DMS 273 (cell line): ENCODE measurements at regions not wholly inside any gene's neighbourhood (a gene's known extent, or its start where the extent isn't known, plus 50 kb on each side); places are given as distances from the start of the nearest gene placed in this dataset.
"Not testable (repeated sequence)": the region's sequence is repeated elsewhere in the genome, so short reads cannot be mapped to it uniquely, and the experiment has no call there.

ENCODE experiments used
- DNase-seq: peaks from one replicate; lab custom pipeline; 2025; ENCODE audit not compliant: unreplicated experiment; lab: John Stamatoyannopoulos, UW

DNA sequence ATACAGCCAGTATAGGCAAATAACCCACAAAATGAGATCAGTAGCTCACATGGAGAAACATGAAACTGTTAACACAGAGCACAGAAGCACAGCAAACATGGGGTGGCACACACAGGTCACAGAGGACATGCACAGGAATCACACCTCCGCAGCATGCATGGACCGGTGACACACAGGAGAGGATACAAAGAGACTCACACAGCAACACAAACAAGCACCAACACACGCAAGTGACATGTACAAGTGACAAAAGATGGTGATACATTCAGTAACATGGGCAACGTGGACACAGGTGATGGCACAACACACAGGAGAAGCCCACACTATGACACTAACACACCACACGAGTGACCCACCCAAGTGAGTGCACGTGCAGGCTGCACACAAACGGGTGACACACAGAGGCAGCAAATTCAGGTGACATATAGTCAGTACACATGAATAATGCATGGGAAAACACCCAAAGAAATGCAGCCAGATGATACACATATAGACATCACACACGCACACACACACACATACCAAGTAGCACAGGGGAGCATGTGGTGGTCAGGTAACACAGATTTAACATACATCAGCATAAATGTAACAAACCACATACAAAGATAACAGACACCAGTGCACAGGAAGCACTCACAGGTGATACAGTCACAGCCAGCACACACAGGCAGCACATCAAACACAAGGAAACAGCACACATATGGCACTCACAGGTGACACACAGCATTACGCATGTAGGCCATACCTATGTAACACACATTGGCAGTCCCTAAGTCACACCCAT, 216.0 kb upstream of the SFSWAP start:
- no peak for DNase-seq

DNA sequence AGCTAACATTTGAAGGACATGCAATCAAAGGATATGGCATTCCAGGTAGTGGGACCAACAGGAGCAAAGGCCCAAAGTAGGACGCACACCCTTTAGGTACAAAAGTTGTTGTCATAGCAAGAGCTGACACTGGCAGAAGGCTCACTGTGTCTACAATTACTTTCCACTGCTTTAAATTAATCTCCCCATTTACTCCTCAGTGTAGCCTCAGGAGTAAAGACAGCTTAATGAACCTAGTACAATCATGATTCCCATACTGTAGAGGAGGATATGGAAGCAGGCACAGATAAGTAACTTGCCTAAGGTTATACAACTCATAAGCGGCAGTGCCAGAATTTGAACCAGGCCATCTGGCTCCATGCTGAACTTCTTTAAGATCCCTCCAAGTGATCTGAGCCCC, 212.9 kb upstream of the SFSWAP start:
- no peak for DNase-seq

DNA sequence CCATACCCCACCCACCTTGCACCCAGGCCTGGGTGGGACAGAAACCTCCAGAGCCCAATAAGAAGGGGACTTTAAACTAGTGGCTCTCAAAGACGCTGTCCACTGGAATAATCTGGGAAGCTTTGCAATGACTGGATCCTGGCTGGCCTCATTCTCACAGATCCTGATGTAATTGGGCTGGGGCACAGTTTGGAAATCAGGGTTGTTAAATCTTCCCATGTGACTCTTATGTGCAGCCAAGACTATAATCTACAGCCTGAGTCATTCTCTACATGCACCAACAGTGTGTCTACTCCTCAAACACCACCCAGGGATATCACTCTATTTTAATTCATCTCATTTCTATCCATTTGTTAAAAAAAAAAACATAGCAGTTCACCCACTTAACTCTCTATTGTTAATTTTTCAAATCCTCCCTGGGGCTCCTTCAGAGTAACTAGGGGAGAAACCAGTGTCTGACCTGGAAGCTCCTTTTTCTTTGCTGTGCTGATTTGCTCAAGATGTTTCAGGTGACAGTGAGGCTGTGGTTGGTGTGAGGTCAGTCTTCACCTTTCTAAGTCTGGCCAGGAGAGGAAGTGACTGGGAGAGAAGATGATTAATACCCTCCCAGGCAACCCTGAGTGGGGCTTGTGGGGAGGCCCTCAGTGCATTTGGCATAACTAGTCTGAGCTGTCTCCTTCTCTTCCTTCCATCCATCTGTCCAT, 211.6 kb upstream of the SFSWAP start:
- no peak for DNase-seq

DNA sequence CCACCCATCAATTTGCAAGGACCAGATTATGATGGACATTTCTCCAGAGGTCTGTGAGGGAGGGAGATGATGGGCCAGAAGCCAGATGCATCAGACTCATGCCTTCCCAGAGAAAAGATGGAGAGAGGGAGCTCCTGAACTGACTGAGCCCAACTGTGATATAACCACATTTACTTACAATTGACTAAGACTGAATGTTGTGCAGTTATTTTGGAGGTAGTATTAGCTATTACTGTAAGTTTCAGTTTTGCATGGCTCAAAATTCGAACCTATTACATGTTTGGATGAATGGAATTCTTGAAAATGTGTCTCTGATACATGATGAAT, 211.1 kb upstream of the SFSWAP start:
- DNase-seq = no peak

DNA sequence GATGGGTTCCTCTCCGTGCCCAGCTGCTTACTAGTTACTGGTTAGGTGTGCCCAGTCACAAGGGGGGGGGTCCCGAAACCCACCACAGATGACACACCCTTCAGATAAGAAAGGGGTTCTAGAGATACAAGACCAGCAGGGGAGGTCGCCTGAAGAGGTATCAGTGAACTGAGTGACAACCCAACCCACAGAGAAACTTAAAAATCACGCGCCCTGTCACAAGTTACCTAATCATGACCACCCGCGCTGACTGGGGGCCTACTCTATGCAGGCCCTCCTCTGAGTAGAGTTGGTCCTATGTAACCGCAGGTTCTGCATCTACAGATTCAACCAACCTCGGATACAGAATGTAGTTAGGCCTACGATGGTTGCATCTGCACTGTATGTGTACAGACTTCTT, 210.3 kb upstream of the SFSWAP start:
- DNase-seq = no peak

DNA sequence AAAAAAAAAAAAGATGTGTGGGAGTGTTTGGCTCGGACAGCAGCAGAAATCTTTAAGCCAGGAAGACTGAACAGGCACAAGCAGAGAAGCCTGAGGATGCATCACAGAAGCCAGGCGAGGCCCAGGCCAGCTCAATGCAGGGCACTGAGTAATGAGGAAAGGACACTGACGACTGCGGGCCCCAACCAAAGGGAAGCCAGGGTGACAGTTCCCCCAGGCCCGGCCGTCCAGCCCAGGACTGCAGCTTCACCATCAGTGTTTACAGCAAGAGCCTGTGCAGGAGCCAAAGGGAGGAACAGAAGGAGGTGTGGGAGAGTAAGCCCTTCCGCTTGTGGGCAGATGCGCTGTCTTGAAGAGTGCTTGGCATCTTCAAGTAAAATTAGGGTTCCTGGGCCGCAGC, 205.3 kb upstream of the SFSWAP start:
- DNase-seq = no peak

DNA sequence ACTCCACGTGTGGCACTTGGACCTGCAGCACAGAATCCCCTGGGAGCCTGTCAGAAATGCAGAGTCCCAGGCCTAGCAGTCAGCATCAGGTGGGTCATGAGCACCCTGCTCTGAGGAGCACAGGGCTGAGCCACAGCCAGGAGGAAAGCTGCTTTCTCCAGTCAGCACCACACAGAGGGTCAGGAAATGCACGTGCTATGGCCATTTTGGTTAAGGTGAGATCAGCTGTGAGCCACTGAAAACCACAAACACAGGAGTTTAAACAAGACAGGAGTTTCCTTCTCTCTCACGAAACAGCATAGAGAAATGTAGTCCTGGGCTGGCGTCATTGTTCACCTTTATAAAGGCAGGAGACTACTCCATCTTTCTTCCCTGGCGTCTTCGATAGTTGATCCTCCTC, 204.5 kb upstream of the SFSWAP start:
- DNase-seq = no peak

DNA sequence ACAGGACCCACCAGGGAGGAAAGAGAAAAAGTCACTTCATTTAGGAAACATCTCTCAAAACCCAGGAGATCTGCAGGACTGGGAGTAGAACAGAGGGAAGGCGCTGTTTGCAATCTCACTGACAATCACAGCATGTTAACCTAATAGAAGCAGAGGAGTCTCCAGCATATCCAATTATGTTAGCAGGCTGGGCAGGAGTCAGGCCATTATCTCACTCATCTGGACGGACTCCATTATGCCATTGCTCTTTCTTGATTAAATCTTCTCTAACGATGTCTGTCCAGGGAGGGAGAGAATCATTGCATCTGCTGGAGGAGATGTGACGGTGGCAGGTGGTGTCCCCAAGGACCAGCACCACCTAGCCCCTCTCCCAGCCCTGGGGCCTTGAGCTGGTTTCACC, 203.8 kb upstream of the SFSWAP start:
- DNase-seq = no peak

DNA sequence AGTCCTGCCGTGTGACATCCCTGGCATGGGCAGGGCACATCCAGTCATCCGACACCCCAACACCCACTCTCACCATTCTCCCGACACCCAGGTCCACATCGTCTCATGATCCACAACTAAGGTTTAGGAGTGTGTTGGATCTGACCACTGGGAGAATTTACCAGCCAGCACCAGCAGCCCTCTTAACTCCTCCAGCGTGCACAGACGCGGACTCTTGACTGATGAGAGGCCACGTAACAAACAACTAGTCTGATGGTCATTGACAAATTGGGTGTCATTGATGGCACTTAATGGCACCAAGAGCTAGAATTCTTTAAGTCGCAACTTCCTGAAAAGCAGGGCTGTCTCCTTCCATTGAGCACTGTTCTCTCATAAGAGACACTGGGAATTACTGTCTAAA, 203.0 kb upstream of the SFSWAP start:
- no peak for DNase-seq

DNA sequence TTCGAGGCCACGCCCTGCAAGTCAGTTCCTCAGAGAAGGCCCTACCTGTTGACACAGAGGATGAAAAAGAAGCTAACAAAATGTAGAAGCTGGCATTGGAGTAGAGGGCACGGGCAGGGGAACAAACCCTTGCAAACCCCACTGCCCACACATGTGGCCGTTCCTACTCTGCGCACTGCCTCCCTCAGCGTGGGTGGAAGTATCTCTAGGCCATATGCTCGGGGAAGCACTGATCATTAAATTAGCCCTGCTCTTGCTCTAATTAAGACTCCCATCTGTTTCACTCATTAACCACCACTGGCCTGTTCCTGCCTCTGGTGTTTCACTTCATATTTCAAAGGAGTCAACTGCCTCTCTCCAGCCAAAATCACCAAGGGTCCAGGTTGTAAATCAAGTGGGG, 201.2 kb upstream of the SFSWAP start:
- DNase-seq = peak; percentile 76

DNA sequence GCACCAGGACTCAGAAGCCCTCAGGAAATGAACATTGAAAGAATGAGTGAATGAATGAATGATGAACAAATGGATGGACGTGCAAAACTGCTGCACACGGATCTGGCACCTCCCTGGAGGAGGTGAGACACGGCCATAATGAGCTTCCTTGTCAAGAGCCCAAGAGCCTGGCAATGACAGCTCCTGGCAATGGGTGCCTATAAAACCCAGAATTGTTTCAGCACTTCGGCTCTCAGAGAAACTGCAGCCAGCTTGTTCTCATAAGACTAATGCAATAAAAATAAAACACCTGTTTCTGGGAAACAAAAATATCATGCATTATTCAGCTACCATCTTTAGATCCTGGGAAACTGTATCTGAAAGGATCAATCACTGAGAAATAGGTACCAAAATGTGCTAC, 200.5 kb upstream of the SFSWAP start:
- peak; percentile 44 for DNase-seq

DNA sequence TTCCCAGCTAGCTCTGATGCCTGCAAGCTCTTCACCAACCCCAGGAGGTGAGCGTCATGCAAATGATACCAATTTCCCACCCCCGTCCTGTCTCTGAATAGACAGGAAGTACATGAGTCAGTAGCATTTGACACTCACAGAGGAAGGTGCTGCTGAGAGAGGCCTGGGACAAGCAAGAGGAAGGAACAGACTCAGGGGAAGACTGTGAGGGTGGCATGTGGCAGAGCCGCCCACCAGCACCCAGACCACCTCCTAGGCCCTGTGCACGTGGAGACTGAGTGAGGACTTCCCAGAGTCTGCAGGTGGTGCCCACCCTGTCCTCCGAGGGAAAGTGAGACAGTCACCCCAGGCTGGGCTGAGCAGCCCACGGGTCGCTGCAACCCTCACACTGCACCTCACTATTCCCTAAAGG, 199.5 kb upstream of the SFSWAP start:
- peak; percentile 43 for DNase-seq

DNA sequence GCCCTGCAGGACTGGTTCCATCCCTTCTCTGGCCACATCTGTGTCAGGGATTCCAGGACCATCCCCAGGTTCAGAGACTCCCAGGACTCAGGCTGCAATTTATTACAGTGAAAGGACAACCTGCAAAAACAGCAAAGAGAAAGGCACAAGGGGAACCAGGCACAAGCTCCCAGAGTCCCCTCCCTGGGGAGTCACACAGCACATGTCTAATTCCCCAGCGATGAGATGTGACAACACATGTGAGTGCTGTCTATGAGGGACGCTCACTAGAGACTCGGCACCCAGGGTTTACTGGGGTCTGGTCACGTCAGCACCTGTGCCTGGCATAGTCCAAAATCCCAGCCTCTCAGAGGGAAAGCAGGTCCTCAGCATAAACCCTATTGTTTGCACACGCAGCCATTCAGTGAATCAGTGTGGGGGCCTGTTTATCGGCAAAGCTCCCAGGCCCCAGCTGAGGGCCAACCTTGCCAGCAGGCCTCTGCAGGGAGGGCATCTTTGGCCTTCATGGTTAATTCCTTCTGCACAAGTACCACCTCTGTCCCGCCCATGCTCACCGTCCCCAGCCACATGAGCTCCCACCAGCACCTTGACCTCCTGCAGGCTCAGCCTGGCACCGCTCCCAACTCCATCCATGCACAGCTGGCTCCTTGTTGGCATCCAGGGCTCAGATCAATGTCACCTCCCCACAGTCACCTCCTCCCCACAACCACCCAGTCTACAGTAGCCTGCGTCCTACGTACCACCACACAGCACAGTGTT, 198.9 kb upstream of the SFSWAP start:
- peak; percentile 44 for DNase-seq

DNA sequence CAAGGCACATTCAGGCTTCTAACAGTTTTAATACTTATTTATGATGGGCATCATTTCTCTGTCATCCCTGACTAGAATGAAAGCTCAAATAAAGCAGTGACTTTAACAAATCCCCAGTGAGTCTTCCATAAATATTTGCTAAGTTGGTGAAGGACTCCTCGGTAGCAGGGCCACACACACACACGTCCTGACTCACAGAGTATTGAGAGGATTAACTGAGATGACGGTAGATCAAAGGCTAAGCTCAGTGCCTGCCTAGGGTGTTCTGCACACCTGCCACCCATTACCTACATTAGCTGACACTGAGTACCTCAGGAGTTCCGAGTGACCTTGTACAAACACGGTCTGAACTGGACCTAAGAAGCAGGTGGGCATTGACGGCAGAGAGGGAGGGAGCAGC, 197.3 kb upstream of the SFSWAP start:
- DNase-seq = no peak

DNA sequence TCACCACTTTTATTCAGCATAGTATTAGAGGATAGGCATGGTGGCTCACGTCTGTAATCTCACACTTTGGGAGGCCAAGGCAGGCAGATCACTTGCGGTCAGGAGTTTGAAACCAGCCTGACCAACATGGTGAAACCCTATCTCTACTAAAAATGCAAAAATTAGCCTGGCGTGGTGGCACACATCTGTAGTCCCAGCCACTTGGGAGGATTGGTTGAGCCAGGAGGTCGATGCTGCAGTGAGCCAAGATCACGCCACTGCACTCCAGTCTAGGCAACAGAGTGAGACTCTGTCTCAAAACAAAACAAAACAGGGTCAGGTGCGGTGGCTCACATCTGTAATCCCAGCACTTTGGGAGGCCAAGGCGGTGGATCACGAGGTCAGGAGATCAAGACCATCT, 190.3 kb upstream of the SFSWAP start:
- DNase-seq = not testable (repeated sequence)

DNA sequence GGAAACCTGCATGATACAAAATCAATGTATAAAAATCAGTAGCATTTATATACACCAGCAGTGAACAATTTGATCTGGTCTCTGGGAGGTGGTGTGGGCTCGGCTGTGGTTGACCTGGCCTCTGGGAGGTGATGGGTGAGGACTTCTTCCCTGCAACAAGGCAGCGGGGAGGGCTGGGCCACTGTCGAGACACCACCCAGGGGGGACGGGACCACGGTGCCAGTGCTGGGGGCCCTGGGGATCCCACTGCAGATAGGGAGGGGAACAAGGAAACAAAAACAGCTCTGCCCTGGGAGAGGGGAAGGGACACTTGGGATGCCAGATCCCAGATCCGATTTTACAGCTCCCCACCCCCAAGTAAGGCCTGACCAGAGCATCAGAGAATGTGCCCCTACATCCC, 189.6 kb upstream of the SFSWAP start:
- DNase-seq = no peak

DNA sequence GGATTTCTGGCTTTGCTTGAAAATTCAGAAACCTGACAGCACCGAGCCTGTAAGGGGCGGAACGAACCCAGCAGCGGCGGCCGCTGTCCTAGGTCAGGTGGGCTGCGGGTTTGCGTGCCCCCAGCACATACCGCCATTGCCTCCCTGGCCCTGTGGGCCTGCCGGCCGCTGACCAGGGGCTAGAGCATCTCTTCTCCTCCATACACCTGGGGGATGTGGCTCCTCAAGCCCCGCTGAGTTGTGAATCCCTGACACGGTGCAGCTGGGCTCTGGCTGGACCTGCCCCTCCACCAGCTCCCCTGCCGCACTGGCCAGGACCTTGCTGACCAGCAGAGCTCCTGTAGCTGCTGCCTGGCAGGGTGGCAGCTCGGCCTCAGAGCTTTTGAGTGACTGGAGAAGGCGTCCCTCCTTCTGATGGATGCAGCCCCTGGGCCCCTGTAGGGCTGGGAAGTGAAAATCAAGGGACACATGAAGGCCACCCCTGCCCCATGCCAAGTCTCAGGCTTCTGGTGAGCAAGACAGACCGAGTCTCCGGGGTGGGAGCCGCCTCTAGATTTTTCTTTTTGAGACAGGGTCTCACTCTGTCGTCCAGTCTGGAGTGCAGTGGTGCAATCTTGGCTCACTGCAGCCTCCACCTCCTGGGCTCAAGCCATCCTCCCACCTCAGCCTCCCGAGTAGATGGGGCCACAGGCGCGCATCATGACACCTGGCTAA, 184.9 kb upstream of the SFSWAP start:
- no peak for DNase-seq

DNA sequence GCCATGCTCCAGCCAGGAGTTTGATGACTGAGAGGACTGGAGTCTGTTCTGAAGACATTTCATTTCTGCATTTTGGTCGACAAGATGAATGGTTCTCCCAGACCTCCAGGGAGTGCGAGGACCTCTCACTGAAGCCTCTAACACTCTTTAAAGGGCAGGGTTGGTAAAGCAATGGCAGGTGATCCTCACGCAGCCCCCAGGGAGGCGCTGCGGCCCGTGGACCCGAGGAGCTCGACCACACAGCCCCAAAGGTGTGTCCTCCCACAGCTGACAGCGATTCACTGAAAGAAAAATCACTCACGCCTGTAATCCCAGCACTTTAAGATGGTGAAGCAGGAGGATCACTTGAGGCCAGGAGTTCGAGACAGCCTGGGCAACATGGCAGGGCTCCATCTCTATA, 183.8 kb upstream of the SFSWAP start:
- no peak for DNase-seq

DNA sequence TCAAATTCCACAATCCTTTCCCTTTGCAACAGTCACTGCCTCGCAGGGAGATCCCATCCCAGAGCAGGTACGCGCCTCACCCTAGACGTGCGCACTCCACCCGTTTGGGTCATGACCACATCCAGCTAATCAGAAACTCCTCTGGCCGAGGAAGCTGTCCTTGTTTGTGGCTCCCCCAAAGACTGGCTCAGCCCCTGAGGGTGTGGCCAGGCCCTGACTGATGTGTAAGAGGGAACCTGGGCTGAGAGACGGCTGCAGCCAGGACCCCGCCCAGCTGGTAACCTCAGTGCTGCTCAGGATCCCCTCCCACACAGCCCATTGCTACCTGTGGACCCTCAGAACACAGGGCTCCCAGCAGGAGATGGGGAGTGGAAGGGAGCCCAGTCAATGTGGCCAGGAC, 183.2 kb upstream of the SFSWAP start:
- no peak for DNase-seq

DNA sequence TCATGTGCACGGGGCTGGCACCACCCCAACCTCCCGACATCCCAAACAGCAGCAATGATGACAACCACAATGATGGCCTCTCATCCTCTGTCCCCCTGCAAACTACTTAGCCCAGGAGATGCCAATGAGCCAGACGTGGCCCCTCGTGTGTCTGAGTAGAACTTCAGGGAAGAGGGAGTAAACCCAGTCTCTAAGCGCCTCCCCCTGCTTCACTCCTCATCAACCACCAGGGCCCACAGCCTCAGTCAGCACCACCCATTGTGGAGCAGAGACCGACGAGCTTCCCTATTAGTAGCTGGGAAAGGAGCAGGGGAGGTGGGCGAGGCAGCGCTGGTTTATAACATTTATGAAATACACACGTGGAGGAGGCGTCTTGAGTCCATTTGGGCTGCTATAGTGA, 182.7 kb upstream of the SFSWAP start:
- no peak for DNase-seq

DNA sequence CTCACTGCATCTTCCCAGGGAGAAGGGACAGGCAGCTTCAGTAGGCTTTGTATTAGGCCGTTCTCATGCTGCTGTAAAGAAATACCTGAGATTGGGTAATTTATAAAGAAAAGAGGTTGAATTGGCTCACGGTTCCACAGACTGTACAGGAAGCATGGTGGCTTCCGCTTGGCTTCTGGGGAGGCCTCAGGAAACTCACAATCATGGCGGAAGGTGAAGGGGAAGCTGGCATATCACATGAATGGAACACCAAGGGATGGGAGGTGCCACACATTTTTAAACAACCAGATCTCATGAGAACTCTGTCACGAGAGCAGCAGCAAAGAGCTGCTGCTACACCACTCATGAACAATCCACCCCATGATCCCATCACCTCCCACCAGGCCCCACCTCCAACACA, 182.2 kb upstream of the SFSWAP start:
- DNase-seq = no peak
